IPS-20b (cell line): ENCODE measurements at regions not wholly inside any gene's neighbourhood (a gene's known extent, or its start where the extent isn't known, plus 50 kb on each side); places are given as distances from the start of the nearest gene placed in this dataset.
"Not testable (repeated sequence)": the region's sequence is repeated elsewhere in the genome, so short reads cannot be mapped to it uniquely, and the experiment has no call there.

Experiments
- H3K27ac ChIP-seq: one replicate; pipeline ENCODE4 v1.5.1; 2013; ENCODE audit warnings: low read length
- H3K27me3 ChIP-seq: 2 replicates; pipeline ENCODE4 v1.6.1; 2013; ENCODE audit warnings: mild to moderate bottlenecking, low read length, inconsistent platforms; ENCODE audit not compliant: insufficient read depth
- H3K36me3 ChIP-seq: 2 replicates; pipeline ENCODE4 v1.6.1; 2013; ENCODE audit warnings: low read depth, mild to moderate bottlenecking, inconsistent platforms, low read length, moderate library complexity; ENCODE audit not compliant: insufficient read depth
- H3K4me1 ChIP-seq: 2 replicates; pipeline ENCODE4 v1.6.1; 2013; ENCODE audit warnings: mild to moderate bottlenecking, control low read depth, inconsistent platforms, low read length, moderate library complexity; ENCODE audit not compliant: insufficient read depth
- H3K4me3 ChIP-seq: 2 replicates; pipeline ENCODE4 v1.5.1; 2013; ENCODE audit warnings: mild to moderate bottlenecking, low read length, inconsistent platforms
- H3K9ac ChIP-seq: 2 replicates; pipeline ENCODE4 v1.6.1; 2013; ENCODE audit warnings: low read depth, mild to moderate bottlenecking, inconsistent platforms, low read length, moderate library complexity
- H3K9me3 ChIP-seq: 2 replicates; pipeline ENCODE4 v1.6.1; 2013; ENCODE audit warnings: mild to moderate bottlenecking, low read depth, low read length, inconsistent platforms; ENCODE audit not compliant: insufficient read depth

DNA sequence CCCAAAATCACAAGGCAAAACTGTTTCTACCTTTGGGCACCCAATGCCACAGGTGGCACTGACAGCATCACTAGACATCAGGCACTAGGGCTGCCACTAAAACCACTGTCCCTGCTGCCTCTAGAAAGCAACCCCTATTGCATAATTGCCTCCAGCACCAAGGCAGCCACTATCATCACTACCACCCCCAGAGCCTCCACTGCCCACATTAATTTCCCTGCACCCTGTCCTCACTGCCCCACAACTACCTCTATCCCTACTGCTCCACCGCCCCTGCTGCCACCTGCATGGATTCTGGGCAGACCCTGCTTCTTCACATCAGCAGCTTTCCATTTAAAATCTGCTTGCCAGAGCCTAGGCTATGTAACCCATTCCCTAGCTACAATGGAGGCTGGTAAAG, 68.6 kb upstream of the CACHD1 start:
- Histone ChIP-seq H3K27ac (no peak overlapping the region), H3K36me3 (no peaks in the 10 kb centered on the region), H3K4me3 (no peak overlapping the region), H3K4me1 (no peaks in the 10 kb centered on the region), H3K27me3 (no peaks in the 10 kb centered on the region), H3K9me3 (no peaks in the 10 kb centered on the region), H3K9ac (no peak overlapping the region)

DNA sequence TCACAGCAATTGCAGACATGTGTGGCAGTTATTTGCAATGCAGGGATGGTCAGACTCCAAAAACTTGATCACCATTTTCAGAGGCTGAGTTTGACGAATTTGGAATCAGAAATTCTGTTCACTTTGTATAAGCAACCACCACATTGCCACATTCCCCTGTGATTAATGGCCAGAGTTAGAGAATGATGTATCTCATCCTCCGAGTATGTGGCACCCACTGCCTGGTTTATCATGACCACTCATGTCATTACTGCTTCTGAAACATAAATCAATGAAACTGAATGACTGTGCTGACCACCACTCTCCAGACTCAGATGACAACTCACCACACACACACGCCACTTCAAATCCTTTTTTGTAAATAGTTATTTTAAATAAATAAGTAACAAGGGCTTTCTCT, 66.6 kb upstream of the CACHD1 start:
- Histone ChIP-seq H3K9ac (no peak overlapping the region), H3K4me3 (no peak overlapping the region), H3K27me3 (no peaks in the 10 kb centered on the region), H3K9me3 (no peaks in the 10 kb centered on the region), H3K27ac (no peak overlapping the region), H3K4me1 (no peaks in the 10 kb centered on the region), H3K36me3 (no peaks in the 10 kb centered on the region)

DNA sequence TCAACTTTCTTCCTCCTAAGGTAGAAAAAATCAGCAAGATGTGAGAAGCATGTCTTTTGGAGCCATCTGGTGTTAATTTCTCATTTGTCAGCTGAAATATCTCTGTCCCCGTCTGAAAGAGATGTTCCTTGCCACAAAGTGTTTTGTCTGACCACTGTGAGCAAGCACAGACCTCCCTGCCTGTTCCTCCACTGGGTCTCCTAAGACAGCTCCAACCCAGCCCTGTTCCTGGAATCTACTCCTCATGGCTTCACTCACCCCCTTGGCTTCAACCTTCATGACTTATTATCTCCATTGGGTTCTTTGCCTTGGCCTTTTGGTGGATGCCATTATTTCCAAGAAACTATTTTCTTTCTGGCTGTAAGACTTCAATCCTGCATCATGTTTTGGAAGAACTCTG, 65.7 kb upstream of the CACHD1 start:
- no peaks in the 10 kb centered on the region for H3K4me1 ChIP-seq
- no peak overlapping the region for H3K4me3 ChIP-seq
- no peak overlapping the region for H3K27ac ChIP-seq
- no peaks in the 10 kb centered on the region for H3K27me3 ChIP-seq
- no peaks in the 10 kb centered on the region for H3K36me3 ChIP-seq
- no peak overlapping the region for H3K9ac ChIP-seq
- no peaks in the 10 kb centered on the region for H3K9me3 ChIP-seq

DNA sequence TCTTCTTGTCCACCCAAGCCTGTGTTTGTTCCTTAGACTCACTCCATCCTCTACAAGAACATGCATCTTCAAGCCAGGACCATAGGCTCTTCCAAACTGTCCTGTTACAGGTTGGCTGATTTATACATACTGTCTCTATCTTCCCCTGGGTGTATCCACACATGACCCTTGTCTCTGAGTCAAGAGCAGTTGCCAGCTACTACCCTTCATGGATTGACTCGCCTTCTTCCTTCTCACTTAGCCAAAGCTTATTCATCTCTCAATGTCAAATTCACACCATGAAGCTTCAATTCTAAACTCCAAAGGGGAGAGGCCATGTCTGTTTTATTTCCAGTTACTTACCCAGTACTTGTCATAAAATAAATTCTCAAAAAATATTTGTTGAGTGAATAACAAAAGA, 64.1 kb upstream of the CACHD1 start:
- Histone ChIP-seq H3K36me3 (no peaks in the 10 kb centered on the region), H3K27ac (no peak overlapping the region), H3K4me1 (no peaks in the 10 kb centered on the region), H3K4me3 (no peak overlapping the region), H3K9ac (no peak overlapping the region), H3K27me3 (no peaks in the 10 kb centered on the region), H3K9me3 (no peaks in the 10 kb centered on the region)

DNA sequence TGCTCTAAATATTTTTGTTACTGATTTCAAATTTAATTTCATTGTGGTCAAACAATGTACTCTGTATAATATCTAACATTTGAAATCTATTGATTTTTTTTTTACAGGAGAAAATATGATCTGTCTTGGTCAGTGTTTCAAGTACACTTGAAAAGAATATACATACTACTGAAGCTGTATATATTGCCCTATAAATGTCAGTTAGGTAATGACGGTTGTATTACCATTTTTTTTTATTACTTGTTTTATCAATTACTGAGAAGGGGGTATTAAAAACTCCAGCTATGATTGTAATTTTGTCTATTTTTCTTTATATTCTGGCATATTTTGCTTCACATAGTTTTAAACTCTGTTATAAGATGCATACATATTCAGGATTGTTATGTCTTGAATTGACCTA, 59.7 kb upstream of the CACHD1 start:
- Histone ChIP-seq H3K36me3 (no peaks in the 10 kb centered on the region), H3K4me3 (no peak overlapping the region), H3K9ac (no peak overlapping the region)

DNA sequence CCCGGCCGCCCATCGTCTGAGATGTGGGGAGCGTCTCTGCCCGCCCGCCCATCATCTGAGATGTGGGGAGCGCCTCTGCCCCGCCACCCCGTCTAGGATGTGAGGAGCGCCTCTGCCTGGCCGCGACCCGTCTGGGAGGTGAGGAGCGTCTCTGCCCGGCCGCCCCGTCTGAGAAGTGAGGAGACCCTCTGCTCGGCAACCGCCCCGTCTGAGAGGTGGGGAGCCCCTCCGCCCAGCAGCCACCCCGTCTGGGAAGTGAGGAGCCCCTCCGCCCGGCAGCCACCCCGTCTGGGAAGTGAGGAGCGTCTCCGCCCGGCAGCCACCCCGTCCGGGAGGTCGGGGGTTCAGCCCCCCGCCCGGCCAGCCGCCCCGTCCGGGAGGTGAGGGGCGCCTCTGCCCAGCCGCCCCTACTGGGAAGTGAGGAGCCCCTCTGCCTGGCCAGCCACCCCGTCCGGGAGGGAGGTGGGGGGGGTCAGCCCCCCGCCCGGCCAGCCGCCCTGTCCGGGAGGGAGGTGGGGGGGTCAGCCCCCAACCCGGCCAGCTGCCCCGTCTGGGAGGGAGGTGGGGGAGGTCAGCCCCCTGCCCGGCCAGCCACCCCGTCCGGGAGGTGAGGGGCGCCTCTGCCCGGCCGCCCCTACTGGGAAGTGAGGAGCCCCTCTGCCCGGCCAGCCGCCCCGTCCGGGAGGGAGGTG, 54.9 kb upstream of the CACHD1 start:
- H3K4me3 ChIP-seq, H3K9ac ChIP-seq, H3K27ac ChIP-seq, H3K9me3 ChIP-seq, H3K4me1 ChIP-seq, H3K27me3 ChIP-seq, H3K36me3 ChIP-seq: not testable (repeated sequence)

More for the DNA sequence above, 59.7 kb upstream of the CACHD1 start:
- Histone ChIP-seq H3K27ac (no peak overlapping the region), H3K4me1 (no peaks in the 10 kb centered on the region), H3K9me3 (no peaks in the 10 kb centered on the region; the same call in 1 of the 2 replicates), H3K27me3 (no peaks in the 10 kb centered on the region)

DNA sequence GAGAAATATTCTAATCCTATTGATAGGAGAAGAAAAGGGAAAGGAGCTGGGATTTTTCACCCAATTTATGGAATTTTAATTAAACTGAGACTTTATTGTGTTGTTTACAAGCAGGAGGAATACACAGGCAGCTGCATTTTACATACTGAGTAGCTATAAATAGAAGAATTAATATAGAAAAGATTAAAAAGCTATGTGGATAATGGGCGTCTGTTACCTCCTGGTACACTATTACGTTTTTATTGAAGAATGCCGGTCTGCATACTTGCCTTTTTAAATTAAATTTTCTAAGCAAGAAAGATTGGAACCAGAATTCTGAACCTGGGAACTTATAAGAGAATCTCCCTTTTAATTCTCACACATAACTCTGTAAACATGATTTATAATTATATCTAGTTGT, 52.1 kb upstream of the CACHD1 start:
- H3K4me1 ChIP-seq, result no peaks in the 10 kb centered on the region
- H3K9ac ChIP-seq, result no peak overlapping the region
- H3K9me3 ChIP-seq, result no peaks in the 10 kb centered on the region; the same call in 1 of the 2 replicates
- no peaks in the 10 kb centered on the region for H3K36me3 ChIP-seq
- H3K4me3 ChIP-seq, result no peak overlapping the region
- H3K27me3 ChIP-seq, result no peaks in the 10 kb centered on the region
- no peak overlapping the region for H3K27ac ChIP-seq
